ENCODE measurements at regions not wholly inside any gene's neighbourhood (a gene's known extent, or its start where the extent isn't known, plus 50 kb on each side); places are given as distances from the start of the nearest gene placed in this dataset.

GRCh38 chr17:68179236-68179925 is 68.5 kb upstream of the AMZ2 start:
- Mint-ChIP-seq H3K27me3 (ENCODE audit: low read depth) (no peaks in the 10 kb centered on the region), H3K4me1 (no peaks in the 10 kb centered on the region), H3K4me3 (no peak overlapping the region), H3K36me3 (peaks cover 7% of the 10 kb centered on the region), H3K9me3 (no peaks in the 10 kb centered on the region), H3K27ac (no peak overlapping the region)
- no peak for TF ChIP-seq CTCF (IDR thresholded peaks at IDR 0.05; ENCODE audit: unreplicated experiment)
- no peak for DNase-seq (ENCODE audit: low spot score in 2 of 2, unreplicated experiment in 2 of 2)

- no peaks in the 10 kb centered on the region for H3K9me3 Mint-ChIP-seq
- H3K27me3 Mint-ChIP-seq (ENCODE audit: low read depth), result no peaks in the 10 kb centered on the region
- H3K36me3 Mint-ChIP-seq, result peaks cover 7% of the 10 kb centered on the region
- no peak for DNase-seq (ENCODE audit: low spot score in 2 of 2, unreplicated experiment in 2 of 2)
- no peak for TF ChIP-seq CTCF (IDR thresholded peaks at IDR 0.05; ENCODE audit: unreplicated experiment)
- H3K27ac Mint-ChIP-seq, result no peak overlapping the region
- H3K4me3 Mint-ChIP-seq, result no peak overlapping the region
- H3K4me1 Mint-ChIP-seq, result no peaks in the 10 kb centered on the region
Observed at GRCh38 chr17:68179926-68180285, 67.9 kb upstream of the AMZ2 start.

GRCh38 chr17:68182011-68182306 is 65.9 kb upstream of the AMZ2 start:
- H3K9me3 Mint-ChIP-seq, result no peaks in the 10 kb centered on the region
- H3K36me3 Mint-ChIP-seq, result no peaks in the 10 kb centered on the region
- H3K27ac Mint-ChIP-seq, result no peak overlapping the region
- DNase-seq (ENCODE audit: low spot score in 2 of 2, unreplicated experiment in 2 of 2), result no peak
- no peaks in the 10 kb centered on the region for H3K4me1 Mint-ChIP-seq
- peaks cover 3% of the 10 kb centered on the region for H3K27me3 Mint-ChIP-seq (ENCODE audit: low read depth)
- no peak overlapping the region for H3K4me3 Mint-ChIP-seq
- no peak for TF ChIP-seq CTCF (IDR thresholded peaks at IDR 0.05; ENCODE audit: unreplicated experiment)

- H3K4me1 Mint-ChIP-seq, result no peaks in the 10 kb centered on the region
- no peaks in the 10 kb centered on the region for H3K36me3 Mint-ChIP-seq
- no peak for DNase-seq (ENCODE audit: low spot score in 2 of 2, unreplicated experiment in 2 of 2)
- H3K9me3 Mint-ChIP-seq, result no peaks in the 10 kb centered on the region
- H3K27me3 Mint-ChIP-seq (ENCODE audit: low read depth), result peaks cover 8% of the 10 kb centered on the region
- no peak overlapping the region for H3K27ac Mint-ChIP-seq
- TF ChIP-seq CTCF (IDR thresholded peaks at IDR 0.05; ENCODE audit: unreplicated experiment), result no peak
- no peak overlapping the region for H3K4me3 Mint-ChIP-seq
Observed at GRCh38 chr17:68182940-68183551, 64.8 kb upstream of the AMZ2 start.

GRCh38 chr17:68184141-68184571 is 63.7 kb upstream of the AMZ2 start:
- peak in 1 of 2 experiments; percentile 37 for DNase-seq (ENCODE audit: low spot score in 2 of 2, unreplicated experiment in 2 of 2)

More at GRCh38 chr17:68184141-68184571, 63.7 kb upstream of the AMZ2 start:
- no peaks in the 10 kb centered on the region for H3K9me3 Mint-ChIP-seq
- no peaks in the 10 kb centered on the region for H3K36me3 Mint-ChIP-seq
- no peaks in the 10 kb centered on the region for H3K4me1 Mint-ChIP-seq
- H3K4me3 Mint-ChIP-seq, result no peak overlapping the region
- H3K27ac Mint-ChIP-seq, result no peak overlapping the region
- peaks cover 10% of the 10 kb centered on the region for H3K27me3 Mint-ChIP-seq (ENCODE audit: low read depth)
- TF ChIP-seq CTCF (IDR thresholded peaks at IDR 0.05; ENCODE audit: unreplicated experiment), result no peak

Data from mesothelial cell of epicardium (in vitro differentiated cells).